ENCODE measurements at regions not wholly inside any gene's neighbourhood (a gene's known extent, or its start where the extent isn't known, plus 50 kb on each side); places are given as distances from the start of the nearest gene placed in this dataset.
A peak's percentile ranks its signal among the peaks of the same experiment; 100 is the strongest.

- no peak overlapping the region for H3K4me3 ChIP-seq (ENCODE audit: control insufficient read depth, low read depth, low read length)
- no peak for TF ChIP-seq CTCF (conservative IDR thresholded peaks at IDR 0.05; ENCODE audit: control insufficient read depth, insufficient read depth, low read depth, low read length)
- peak; percentile 33 for DNase-seq (ENCODE audit: low read depth)
Observed at GRCh38 chr12:124715121-124715990, 147.9 kb upstream of the NCOR2 start.

GRCh38 chr12:124713436-124714082 is 146.1 kb upstream of the NCOR2 start:
- peak; percentile 67 for DNase-seq (ENCODE audit: low read depth)
- no peak overlapping the region for H3K4me3 ChIP-seq (ENCODE audit: control insufficient read depth, low read depth, low read length)
- no peak for TF ChIP-seq CTCF (conservative IDR thresholded peaks at IDR 0.05; ENCODE audit: control insufficient read depth, insufficient read depth, low read depth, low read length)

DNA sequence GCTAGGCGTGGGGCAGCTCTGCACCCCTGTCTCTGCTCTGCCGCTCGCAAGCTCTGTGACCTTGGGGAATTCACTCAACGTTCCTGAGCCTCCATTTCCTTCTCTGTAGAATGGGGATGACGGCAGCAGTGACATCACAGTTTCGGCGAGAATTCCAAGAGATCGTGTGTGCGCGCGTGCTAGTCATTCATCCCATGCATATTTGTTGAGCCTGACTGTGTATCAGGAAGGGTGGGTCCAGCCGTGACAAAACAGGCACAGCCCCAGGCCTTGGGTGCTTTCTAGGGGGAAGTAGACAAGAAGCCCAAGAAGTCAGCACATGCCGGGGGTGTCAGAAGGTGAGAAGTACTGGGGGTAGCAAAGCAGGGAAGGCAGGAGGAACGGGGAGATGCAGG is 145.6 kb upstream of the NCOR2 start:
- TF ChIP-seq CTCF (conservative IDR thresholded peaks at IDR 0.05; ENCODE audit: control insufficient read depth, insufficient read depth, low read depth, low read length): no peak
- no peak for DNase-seq (ENCODE audit: low read depth)
- no peak overlapping the region for H3K4me3 ChIP-seq (ENCODE audit: control insufficient read depth, low read depth, low read length)

DNA sequence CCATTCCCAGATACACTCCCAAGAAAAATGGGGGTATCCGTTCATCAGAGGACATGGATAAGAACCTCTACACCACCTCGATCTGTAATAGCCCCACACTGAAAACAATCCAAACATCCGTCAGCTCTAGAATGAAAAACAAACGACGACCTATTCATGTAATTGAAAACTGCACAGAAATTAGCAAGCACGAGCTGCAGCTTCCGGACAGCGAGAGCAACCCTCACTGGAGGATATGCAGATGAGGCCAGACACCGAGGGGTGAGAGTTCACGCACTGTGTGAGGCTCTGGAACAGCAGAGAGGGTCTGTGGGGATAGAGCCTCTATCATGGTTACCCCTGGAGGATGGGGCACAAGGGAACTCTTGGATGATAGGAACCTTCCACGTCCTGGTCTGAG is 143.9 kb upstream of the NCOR2 start:
- no peak for DNase-seq (ENCODE audit: low read depth)
- TF ChIP-seq CTCF (conservative IDR thresholded peaks at IDR 0.05; ENCODE audit: control insufficient read depth, insufficient read depth, low read depth, low read length): no peak

GRCh38 chr12:124709722-124710687 is 142.6 kb upstream of the NCOR2 start:
- H3K4me3 ChIP-seq (ENCODE audit: control insufficient read depth, low read depth, low read length): no peak overlapping the region
- peak; percentile 72 for DNase-seq (ENCODE audit: low read depth)
- TF ChIP-seq CTCF (conservative IDR thresholded peaks at IDR 0.05; ENCODE audit: control insufficient read depth, insufficient read depth, low read depth, low read length): peak; percentile 33

More for the DNA sequence above, 143.9 kb upstream of the NCOR2 start:
- H3K4me3 ChIP-seq (ENCODE audit: control insufficient read depth, low read depth, low read length): no peak overlapping the region

GRCh38 chr12:124707316-124707715 is 139.9 kb upstream of the NCOR2 start:
- TF ChIP-seq CTCF (conservative IDR thresholded peaks at IDR 0.05; ENCODE audit: control insufficient read depth, insufficient read depth, low read depth, low read length): no peak
- DNase-seq (ENCODE audit: low read depth): no peak
- no peak overlapping the region for H3K4me3 ChIP-seq (ENCODE audit: control insufficient read depth, low read depth, low read length)

Data from fibroblast of mammary gland (primary cell).